ENCODE measurements at regions not wholly inside any gene's neighbourhood (a gene's known extent, or its start where the extent isn't known, plus 50 kb on each side); places are given as distances from the start of the nearest gene placed in this dataset.

DNA sequence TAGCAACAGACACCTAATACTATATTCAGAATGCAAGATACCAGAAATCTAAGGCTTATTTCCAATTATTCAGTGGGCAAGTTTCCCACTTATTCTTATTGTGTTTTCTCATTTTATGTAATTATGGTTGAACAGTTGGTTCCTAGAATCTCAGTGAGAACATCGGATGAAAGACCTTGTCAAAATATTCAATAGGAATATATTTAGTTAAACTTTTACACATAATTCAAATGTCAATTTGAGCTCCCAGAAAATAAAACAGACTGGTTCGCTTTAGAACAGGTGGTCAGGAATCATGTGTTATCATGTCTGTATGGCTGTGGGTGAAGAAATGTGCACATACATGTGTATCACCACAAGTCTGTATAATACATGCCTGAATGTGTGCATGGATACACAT lies 447.8 kb downstream of the MED10 start:
- TF ChIP-seq, protein P1, sequence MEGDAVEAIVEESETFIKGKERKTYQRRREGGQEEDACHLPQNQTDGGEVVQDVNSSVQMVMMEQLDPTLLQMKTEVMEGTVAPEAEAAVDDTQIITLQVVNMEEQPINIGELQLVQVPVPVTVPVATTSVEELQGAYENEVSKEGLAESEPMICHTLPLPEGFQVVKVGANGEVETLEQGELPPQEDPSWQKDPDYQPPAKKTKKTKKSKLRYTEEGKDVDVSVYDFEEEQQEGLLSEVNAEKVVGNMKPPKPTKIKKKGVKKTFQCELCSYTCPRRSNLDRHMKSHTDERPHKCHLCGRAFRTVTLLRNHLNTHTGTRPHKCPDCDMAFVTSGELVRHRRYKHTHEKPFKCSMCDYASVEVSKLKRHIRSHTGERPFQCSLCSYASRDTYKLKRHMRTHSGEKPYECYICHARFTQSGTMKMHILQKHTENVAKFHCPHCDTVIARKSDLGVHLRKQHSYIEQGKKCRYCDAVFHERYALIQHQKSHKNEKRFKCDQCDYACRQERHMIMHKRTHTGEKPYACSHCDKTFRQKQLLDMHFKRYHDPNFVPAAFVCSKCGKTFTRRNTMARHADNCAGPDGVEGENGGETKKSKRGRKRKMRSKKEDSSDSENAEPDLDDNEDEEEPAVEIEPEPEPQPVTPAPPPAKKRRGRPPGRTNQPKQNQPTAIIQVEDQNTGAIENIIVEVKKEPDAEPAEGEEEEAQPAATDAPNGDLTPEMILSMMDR (IDR thresholded peaks at IDR 0.05; ENCODE audit: low read length): no peak
- TF ChIP-seq EZH2 (optimal IDR thresholded peaks at IDR 0.05; ENCODE audit: low read depth, low read length) (no peak), EZH2phosphoT487 (IDR thresholded peaks at IDR 0.05; ENCODE audit: low read length) (no peak)

Measured in MM.1S (cell line).